ENCODE measurements at regions not wholly inside any gene's neighbourhood (a gene's known extent, or its start where the extent isn't known, plus 50 kb on each side); places are given as distances from the start of the nearest gene placed in this dataset.
"Not testable (repeated sequence)": the region's sequence is repeated elsewhere in the genome, so short reads cannot be mapped to it uniquely, and the experiment has no call there.

GRCh38 chr4:3589379-3589778 lies 57.2 kb upstream of the LRPAP1 start:
- TF ChIP-seq DZIP1 (CRISPR knock-in tag; IDR thresholded peaks at IDR 0.05); ZBTB26 (CRISPR knock-in tag; IDR thresholded peaks at IDR 0.05; ENCODE audit: borderline replicate concordance); ZNF761 (CRISPR knock-in tag; conservative IDR thresholded peaks at IDR 0.05); CCAR2 (optimal IDR thresholded peaks at IDR 0.05; ENCODE audit: low read depth, low read length): not testable (repeated sequence)
